Thyroid gland (tissue), 4 donors: ENCODE measurements at regions not wholly inside any gene's neighbourhood (a gene's known extent, or its start where the extent isn't known, plus 50 kb on each side); places are given as distances from the start of the nearest gene placed in this dataset.
"Not testable (repeated sequence)": the region's sequence is repeated elsewhere in the genome, so short reads cannot be mapped to it uniquely, and the experiment has no call there.

ENCODE experiments used
- DNase-seq, 2 donors: peaks; one replicate each; pipeline ENCODE4 v3.0.0-alpha.2; 2019
- H3K27ac ChIP-seq, 3 donors: fragments of 200-600 bp; sonication (generic); 1 replicate in 2 of 3; 2 replicates in 1 of 3; pipeline ENCODE4 v1.5.1; 2016 to 2019; ENCODE audit warnings: mild to moderate bottlenecking in 1 of 3, moderate library complexity in 1 of 3
- H3K27me3 ChIP-seq: fragments of 200-600 bp; sonication (generic); one replicate; pipeline ENCODE4 v1.5.1; 2019
- H3K36me3 ChIP-seq, 2 donors: fragments of 200-600 bp; sonication (generic); one replicate each; pipeline ENCODE4 v1.5.1; 2016 to 2019
- H3K4me1 ChIP-seq, 2 donors: fragments of 200-600 bp; sonication (generic); one replicate each; pipeline ENCODE4 v1.5.1; 2017 to 2019
- H3K4me3 ChIP-seq, 3 donors: fragments of 200-600 bp; sonication (generic); replicated peaks in 1 of 3; 1 replicate in 2 of 3; 2 replicates in 1 of 3; pipeline ENCODE4 v1.5.1; 2016; ENCODE audit warnings: mild to moderate bottlenecking in 1 of 3
- H3K9me3 ChIP-seq: fragments of 200-600 bp; sonication (generic); one replicate; pipeline ENCODE4 v1.5.1; 2017
- CTCF ChIP-seq, 6 experiments: fragments of 200-600 bp in 3 of 6; fragments of 450-650 bp in 3 of 6; sonication (generic) in 3 of 6; IDR thresholded peaks; one replicate each; pipeline ENCODE4 v1.5.1; 2016 to 2019; ENCODE audit warnings: antibody characterized with exemption in 6 of 6, mild to moderate bottlenecking in 2 of 6, inconsistent platforms in 1 of 6, moderate library complexity in 1 of 6
- POLR2A ChIP-seq, 2 donors: fragments of 450-650 bp; IDR thresholded peaks; one replicate each; pipeline ENCODE4 v1.6.1; 2017; ENCODE audit warnings: antibody characterized with exemption in 2 of 2, mild to moderate bottlenecking in 2 of 2, moderate library complexity in 1 of 2
- WGBS, 2 donors: methylation state at CpG; one replicate each; pipeline ENCODE4 v1.1.5; 2017; 5-methylcytosine and 5-hydroxymethylcytosine counted together
- intact Hi-C: fragments of 100-400 bp; cut with DNase I; formaldehyde crosslinking; loops from one replicate; pipeline ENCODE4 v1.15.1; 2023

GRCh38 chr2:82182270-82182669, 1877.7 kb upstream of the LRRTM1 start:
- Histone ChIP-seq H3K27ac (no peak overlapping the region), H3K9me3 (no peaks in the 10 kb centered on the region), H3K4me3 (no peak overlapping the region), H3K36me3 (no peaks in the 10 kb centered on the region), H3K27me3 (no peaks in the 10 kb centered on the region), H3K4me1 (no peaks in the 10 kb centered on the region)
- TF ChIP-seq CTCF (IDR thresholded peaks at IDR 0.05) (no peak), POLR2A (IDR thresholded peaks at IDR 0.05) (no peak)
- intact Hi-C loops = no loop called here
- no peak for DNase-seq

- H3K4me3 ChIP-seq, H3K27ac ChIP-seq, H3K36me3 ChIP-seq, DNase-seq, H3K27me3 ChIP-seq, intact Hi-C loops, H3K9me3 ChIP-seq, H3K4me1 ChIP-seq: not testable (repeated sequence)
- WGBS, 2 donors = 94 to 97% methylated on average over 10 of the region's 10 CpGs
Observed at GRCh38 chr2:82175210-82175609, 1870.7 kb upstream of the LRRTM1 start.

GRCh38 chr2:82172483-82172882, 1867.9 kb upstream of the LRRTM1 start:
- no peaks in the 10 kb centered on the region for H3K4me1 ChIP-seq
- no peaks in the 10 kb centered on the region for H3K36me3 ChIP-seq
- no peaks in the 10 kb centered on the region for H3K9me3 ChIP-seq
- DNase-seq = no peak
- 81% methylated on average over 2 of the region's 2 CpGs for WGBS, 2 donors
- intact Hi-C loops = no loop called here
- TF ChIP-seq POLR2A (IDR thresholded peaks at IDR 0.05) (no peak), CTCF (IDR thresholded peaks at IDR 0.05) (no peak)
- H3K27me3 ChIP-seq = no peaks in the 10 kb centered on the region
- H3K4me3 ChIP-seq = no peak overlapping the region
- H3K27ac ChIP-seq = no peak overlapping the region

GRCh38 chr2:82169379-82169778, 1864.8 kb upstream of the LRRTM1 start:
- Histone ChIP-seq H3K27me3 (no peaks in the 10 kb centered on the region), H3K4me1 (no peaks in the 10 kb centered on the region), H3K27ac (no peak overlapping the region), H3K4me3 (no peak overlapping the region), H3K9me3 (no peaks in the 10 kb centered on the region), H3K36me3 (no peaks in the 10 kb centered on the region)
- DNase-seq = no peak
- 80 to 81% methylated on average over 4 of the region's 4 CpGs for WGBS, 2 donors
- TF ChIP-seq CTCF (IDR thresholded peaks at IDR 0.05) (no peak), POLR2A (IDR thresholded peaks at IDR 0.05) (no peak)
- intact Hi-C loops = no loop called here

GRCh38 chr2:82165377-82165776, 1860.8 kb upstream of the LRRTM1 start:
- Histone ChIP-seq H3K27ac (no peak overlapping the region), H3K36me3 (no peaks in the 10 kb centered on the region), H3K27me3 (no peaks in the 10 kb centered on the region), H3K4me3 (no peak overlapping the region), H3K9me3 (no peaks in the 10 kb centered on the region), H3K4me1 (no peaks in the 10 kb centered on the region)
- DNase-seq = no peak
- TF ChIP-seq POLR2A (IDR thresholded peaks at IDR 0.05) = no peak
- no peak for TF ChIP-seq CTCF (IDR thresholded peaks at IDR 0.05)
- intact Hi-C loops = no loop called here

- Histone ChIP-seq H3K4me1 (no peaks in the 10 kb centered on the region), H3K27ac (no peak overlapping the region), H3K36me3 (no peaks in the 10 kb centered on the region), H3K27me3 (no peaks in the 10 kb centered on the region), H3K4me3 (no peak overlapping the region), H3K9me3 (no peaks in the 10 kb centered on the region)
- WGBS, 2 donors = 82 to 87% methylated on average over 2 of the region's 2 CpGs
- no peak for DNase-seq
- intact Hi-C loops = no loop called here
- no peak for TF ChIP-seq CTCF (IDR thresholded peaks at IDR 0.05)
- no peak for TF ChIP-seq POLR2A (IDR thresholded peaks at IDR 0.05)
Observed at GRCh38 chr2:82158150-82158549, 1853.6 kb upstream of the LRRTM1 start.
